IMR-90 (cell line): ENCODE measurements at regions not wholly inside any gene's neighbourhood (a gene's known extent, or its start where the extent isn't known, plus 50 kb on each side); places are given as distances from the start of the nearest gene placed in this dataset.

ENCODE experiments used
- ATAC-seq: fragments of 200-7000 bp; cut with Tn5 transposase; 2 replicates; pipeline ENCODE4 v1.9.1; 2020; ENCODE audit warnings: low read depth, mild to moderate bottlenecking, moderate library complexity
- BruUV-seq: library from RNA; stranded (reverse); fragments of 400-500 nt; replicated peaks from 2 replicates; lab custom pipeline; 2021; lab: Mats Ljungman, UMichigan
- CTCF ChIA-PET: fragments of 300-600 bp; formaldehyde crosslinking; extraction: SDS; loops from one replicate; lab custom pipeline; 2021; ENCODE audit warnings: antibody characterized with exemption; lab: Yijun Ruan, JAX
- POLR2A ChIA-PET: fragments of 300-600 bp; sonication (Branson Sonifier 250); formaldehyde crosslinking; loops from one replicate; lab custom pipeline; 2022; ENCODE audit warnings: antibody characterized with exemption; ENCODE audit not compliant: unreplicated experiment; lab: Charles Lee
- DNase-seq: peaks from one replicate; pipeline ENCODE4 v3.0.0; 2013
- H2AFZ ChIP-seq: replicated peaks from 2 replicates; pipeline ENCODE3; 2013; ENCODE audit warnings: low read length, mild to moderate bottlenecking; ENCODE audit not compliant: poor library complexity
- H2AK5ac ChIP-seq: 2 replicates; pipeline ENCODE4 v1.6.1; 2013; ENCODE audit warnings: low read depth, low read length, inconsistent platforms
- H2AK9ac ChIP-seq: replicated peaks from 2 replicates; pipeline ENCODE3; 2013; ENCODE audit warnings: mild to moderate bottlenecking, low read depth, low read length, moderate library complexity; ENCODE audit not compliant: poor library complexity
- H2BK120ac ChIP-seq: 2 replicates; pipeline ENCODE4 v1.6.1; 2013; ENCODE audit warnings: low read depth, low read length, inconsistent platforms
- H2BK15ac ChIP-seq: 3 replicates; pipeline ENCODE4 v1.6.1; 2013; ENCODE audit warnings: low read depth, low read length, inconsistent platforms
- H2BK20ac ChIP-seq: 2 replicates; pipeline ENCODE4 v1.6.1; 2013; ENCODE audit warnings: low read depth, mild to moderate bottlenecking, inconsistent platforms, low read length, moderate library complexity
- H2BK5ac ChIP-seq: 2 replicates; pipeline ENCODE4 v1.6.1; 2013; ENCODE audit warnings: mild to moderate bottlenecking, low read depth, low read length, inconsistent platforms; ENCODE audit not compliant: poor library complexity, severe bottlenecking
- H3K14ac ChIP-seq: replicated peaks from 2 replicates; pipeline ENCODE4 v1.6.1; 2013; ENCODE audit warnings: low read depth, low read length, inconsistent platforms
- H3K18ac ChIP-seq: 2 replicates; pipeline ENCODE4 v1.6.1; 2013; ENCODE audit warnings: low read depth, low read length, control low read depth
- H3K23ac ChIP-seq: 2 replicates; pipeline ENCODE4 v1.6.1; 2013; ENCODE audit warnings: low read depth, low read length, inconsistent platforms
- H3K27ac ChIP-seq: 2 replicates; pipeline ENCODE4 v1.5.1; 2013; ENCODE audit warnings: mild to moderate bottlenecking, control low read depth, low read length; ENCODE audit not compliant: insufficient read depth
- H3K27me3 ChIP-seq: 2 replicates; pipeline ENCODE4 v1.6.1; 2013; ENCODE audit warnings: low read length; ENCODE audit not compliant: control insufficient read depth, insufficient read depth
- H3K36me3 ChIP-seq: 2 replicates; pipeline ENCODE4 v1.6.1; 2013; ENCODE audit warnings: low read length, mixed read lengths; ENCODE audit not compliant: control insufficient read depth, insufficient read depth
- H3K4ac ChIP-seq: 2 replicates; pipeline ENCODE4 v1.6.1; 2013; ENCODE audit warnings: low read depth, low read length, inconsistent platforms
- H3K4me1 ChIP-seq: 2 replicates; pipeline ENCODE4 v1.6.1; 2013; ENCODE audit warnings: low read length, mixed read lengths; ENCODE audit not compliant: control insufficient read depth, insufficient read depth
- H3K4me2 ChIP-seq: 2 replicates; pipeline ENCODE4 v1.6.1; 2013; ENCODE audit warnings: low read depth, mild to moderate bottlenecking, control low read depth, low read length, moderate library complexity
- H3K4me3 ChIP-seq: 2 replicates; pipeline ENCODE4 v1.5.1; 2013; ENCODE audit warnings: low read depth, mild to moderate bottlenecking, control low read depth, low read length, moderate library complexity; ENCODE audit not compliant: insufficient read depth
- H3K56ac ChIP-seq: 2 replicates; pipeline ENCODE4 v1.6.1; 2013; ENCODE audit warnings: low read length, inconsistent platforms; ENCODE audit not compliant: insufficient read depth; ENCODE audit errors: extremely low read depth
- H3K79me1 ChIP-seq, 2 experiments: 2 replicates each; pipeline ENCODE4 v1.6.1; 2013; ENCODE audit warnings: low read length in 2 of 2, inconsistent platforms in 1 of 2, low read depth in 1 of 2
- H3K9ac ChIP-seq: 2 replicates; pipeline ENCODE4 v1.6.1; 2013; ENCODE audit warnings: low read depth, low read length, control low read depth
- H3K9me1 ChIP-seq: 2 replicates; pipeline ENCODE4 v1.6.1; 2013; ENCODE audit warnings: low read length, inconsistent platforms; ENCODE audit not compliant: insufficient read depth
- H3K9me3 ChIP-seq: 2 replicates; pipeline ENCODE4 v1.6.1; 2013; ENCODE audit warnings: low read length; ENCODE audit not compliant: control insufficient read depth, insufficient read depth
- H4K20me1 ChIP-seq: 2 replicates; pipeline ENCODE4 v1.6.1; 2013; ENCODE audit warnings: low read length, inconsistent platforms; ENCODE audit not compliant: insufficient read depth
- H4K5ac ChIP-seq: 2 replicates; pipeline ENCODE4 v1.6.1; 2013; ENCODE audit warnings: mild to moderate bottlenecking, low read depth, low read length, control low read depth
- H4K8ac ChIP-seq, 2 experiments: 2 replicates each; pipeline ENCODE4 v1.6.1; 2013; ENCODE audit warnings: low read depth in 2 of 2, low read length in 2 of 2, control low read depth in 1 of 2, inconsistent platforms in 1 of 2
- H4K91ac ChIP-seq: 2 replicates; pipeline ENCODE4 v1.6.1; 2013; ENCODE audit warnings: low read depth, low read length, inconsistent platforms; ENCODE audit not compliant: insufficient read depth
- BHLHE40 ChIP-seq: fragments of 150-350 bp; IDR thresholded peaks from 2 replicates; pipeline ENCODE4 v1.6.1; 2016; ENCODE audit warnings: mild to moderate bottlenecking, low read depth, low read length
- CEBPB ChIP-seq: IDR thresholded peaks from 2 replicates; pipeline ENCODE4 v1.6.1; 2012; ENCODE audit warnings: low read depth, low read length, improper control_type of control experiment
- CHD1 ChIP-seq: IDR thresholded peaks from 2 replicates; pipeline ENCODE4 v1.6.1; 2012; ENCODE audit warnings: low read depth, low read length, improper control_type of control experiment
- FOS ChIP-seq: fragments of 150-350 bp; IDR thresholded peaks from 2 replicates; pipeline ENCODE4 v1.6.1; 2016; ENCODE audit warnings: low read depth, low read length
- MAFK ChIP-seq: IDR thresholded peaks from 2 replicates; pipeline ENCODE4 v1.6.1; 2012; ENCODE audit warnings: low read depth, low read length, improper control_type of control experiment
- MAZ ChIP-seq: IDR thresholded peaks from 2 replicates; pipeline ENCODE4 v1.6.1; 2012; ENCODE audit warnings: low read depth, mild to moderate bottlenecking, low read length, improper control_type of control experiment, moderate library complexity, borderline replicate concordance
- MXI1 ChIP-seq: IDR thresholded peaks from 2 replicates; pipeline ENCODE4 v1.6.1; 2012; ENCODE audit warnings: low read depth, mild to moderate bottlenecking, low read length, moderate library complexity, borderline replicate concordance
- NFE2L2 ChIP-seq: fragments of 150-350 bp; IDR thresholded peaks from 2 replicates; pipeline ENCODE4 v1.6.1; 2016; ENCODE audit warnings: low read depth, mild to moderate bottlenecking, low read length
- RAD21 ChIP-seq: IDR thresholded peaks from 2 replicates; pipeline ENCODE4 v1.6.1; 2012; ENCODE audit warnings: low read length, improper control_type of control experiment
- RCOR1 ChIP-seq: IDR thresholded peaks from 2 replicates; pipeline ENCODE4 v1.6.1; 2012; ENCODE audit warnings: mild to moderate bottlenecking, low read length, improper control_type of control experiment; ENCODE audit not compliant: insufficient replicate concordance
- SMC3 ChIP-seq: fragments of 150-350 bp; IDR thresholded peaks from 2 replicates; pipeline ENCODE4 v1.6.1; 2016; ENCODE audit warnings: low read depth, mild to moderate bottlenecking, antibody characterized with exemption, low read length, moderate library complexity
- dilution Hi-C: fragments of 300-500 bp; cut with HindIII; formaldehyde crosslinking; loops from one replicate; pipeline ENCODE4 v1.14.3; 2018; ENCODE audit warnings: low sequenced_read_pairs; ENCODE audit not compliant: unreplicated experiment
- in situ Hi-C: fragments of 300-500 bp; cut with MboI; formaldehyde crosslinking; loops from 3 replicates; pipeline ENCODE4 v1.14.3; 2019; ENCODE audit warnings: low sequenced_read_pairs, inconsistent platforms, mixed read lengths
- intact Hi-C: fragments of 100-400 bp; cut with micrococcal nuclease; formaldehyde crosslinking; loops from 2 replicates; pipeline ENCODE4 v1.10.0; 2022
- TF ChIP-seq, protein P1 (sequence below): conservative IDR thresholded peaks from 2 replicates; pipeline ENCODE4 v1.5.1; 2012; ENCODE audit warnings: mild to moderate bottlenecking, low read depth, low read length, improper control_type of control experiment
- TF ChIP-seq, protein P2 (sequence below): fragments of 150-350 bp; IDR thresholded peaks from 2 replicates; pipeline ENCODE4 v1.6.1; 2017; ENCODE audit warnings: mild to moderate bottlenecking, antibody characterized with exemption, low read length, low read depth
- TF ChIP-seq, protein P3 (sequence below): fragments of 150-350 bp; IDR thresholded peaks from 2 replicates; pipeline ENCODE4 v1.6.1; 2016; ENCODE audit warnings: low read depth, mild to moderate bottlenecking, low read length, moderate library complexity, borderline replicate concordance

DNA sequence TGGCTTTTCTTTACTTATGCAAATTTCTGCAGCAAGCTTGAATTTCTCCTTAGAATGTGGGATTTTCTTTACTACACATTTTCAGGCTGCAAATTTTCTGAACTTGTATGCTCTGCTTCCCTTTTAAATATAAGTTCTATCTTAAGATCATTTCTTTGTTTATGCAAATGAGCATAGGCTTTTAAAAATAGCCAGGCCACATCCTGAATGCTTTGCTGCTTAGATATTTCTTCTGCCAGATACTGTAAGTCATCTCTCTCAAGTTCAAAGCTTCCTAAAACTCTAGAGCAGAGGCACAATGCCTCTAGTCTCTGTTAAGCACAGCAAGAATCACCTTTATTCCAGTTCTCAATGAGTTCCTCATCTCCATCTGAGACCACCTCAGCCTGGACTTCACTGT lies 685.9 kb upstream of the LRRC4C start:
- Histone ChIP-seq H2AK9ac (no peak overlapping the region), H4K5ac (no peak overlapping the region), H3K14ac (no peak overlapping the region), H3K4me3 (no peak overlapping the region), H3K9me3 (peaks cover 9% of the 10 kb centered on the region; the same call in 1 of the 2 replicates), H3K4ac (no peak overlapping the region), H2BK5ac (no peak overlapping the region), H4K20me1 (no peaks in the 10 kb centered on the region), H3K23ac (no peak overlapping the region), H3K18ac (no peak overlapping the region), H3K27ac (no peak overlapping the region), H4K91ac (no peak overlapping the region), H3K27me3 (no peaks in the 10 kb centered on the region), H2BK120ac (no peak overlapping the region), H3K4me2 (no peak overlapping the region), H3K4me1 (no peaks in the 10 kb centered on the region), H2AFZ (no peak overlapping the region), H3K36me3 (no peaks in the 10 kb centered on the region), H3K9ac (no peak overlapping the region), H2BK20ac (no peak overlapping the region), H2BK15ac (no peak overlapping the region), H3K79me1 (no peaks in the 10 kb centered on the region), H2AK5ac (no peak overlapping the region), H3K9me1 (no peaks in the 10 kb centered on the region), H3K56ac (no peak overlapping the region), H4K8ac (no peak overlapping the region)
- intact Hi-C loops (no loop called here), dilution Hi-C loops (no loop called here), in situ Hi-C loops (no loop called here)
- DNase-seq (no peak), ATAC-seq (no peak)
- CTCF ChIA-PET: no interaction called here
- BruUV-seq: no TSS peak
- TF ChIP-seq NFE2L2 (no peak), SMC3 (no peak), BHLHE40 (no peak), RCOR1 (no peak), CEBPB (no peak), FOS (no peak), MAFK (no peak), RAD21 (no peak), CHD1 (no peak), MAZ (no peak), MXI1 (no peak)
- TF ChIP-seq, protein P1, sequence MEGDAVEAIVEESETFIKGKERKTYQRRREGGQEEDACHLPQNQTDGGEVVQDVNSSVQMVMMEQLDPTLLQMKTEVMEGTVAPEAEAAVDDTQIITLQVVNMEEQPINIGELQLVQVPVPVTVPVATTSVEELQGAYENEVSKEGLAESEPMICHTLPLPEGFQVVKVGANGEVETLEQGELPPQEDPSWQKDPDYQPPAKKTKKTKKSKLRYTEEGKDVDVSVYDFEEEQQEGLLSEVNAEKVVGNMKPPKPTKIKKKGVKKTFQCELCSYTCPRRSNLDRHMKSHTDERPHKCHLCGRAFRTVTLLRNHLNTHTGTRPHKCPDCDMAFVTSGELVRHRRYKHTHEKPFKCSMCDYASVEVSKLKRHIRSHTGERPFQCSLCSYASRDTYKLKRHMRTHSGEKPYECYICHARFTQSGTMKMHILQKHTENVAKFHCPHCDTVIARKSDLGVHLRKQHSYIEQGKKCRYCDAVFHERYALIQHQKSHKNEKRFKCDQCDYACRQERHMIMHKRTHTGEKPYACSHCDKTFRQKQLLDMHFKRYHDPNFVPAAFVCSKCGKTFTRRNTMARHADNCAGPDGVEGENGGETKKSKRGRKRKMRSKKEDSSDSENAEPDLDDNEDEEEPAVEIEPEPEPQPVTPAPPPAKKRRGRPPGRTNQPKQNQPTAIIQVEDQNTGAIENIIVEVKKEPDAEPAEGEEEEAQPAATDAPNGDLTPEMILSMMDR: no peak
- TF ChIP-seq, protein P2, sequence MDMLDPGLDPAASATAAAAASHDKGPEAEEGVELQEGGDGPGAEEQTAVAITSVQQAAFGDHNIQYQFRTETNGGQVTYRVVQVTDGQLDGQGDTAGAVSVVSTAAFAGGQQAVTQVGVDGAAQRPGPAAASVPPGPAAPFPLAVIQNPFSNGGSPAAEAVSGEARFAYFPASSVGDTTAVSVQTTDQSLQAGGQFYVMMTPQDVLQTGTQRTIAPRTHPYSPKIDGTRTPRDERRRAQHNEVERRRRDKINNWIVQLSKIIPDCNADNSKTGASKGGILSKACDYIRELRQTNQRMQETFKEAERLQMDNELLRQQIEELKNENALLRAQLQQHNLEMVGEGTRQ: no peak
- TF ChIP-seq, protein P3, sequence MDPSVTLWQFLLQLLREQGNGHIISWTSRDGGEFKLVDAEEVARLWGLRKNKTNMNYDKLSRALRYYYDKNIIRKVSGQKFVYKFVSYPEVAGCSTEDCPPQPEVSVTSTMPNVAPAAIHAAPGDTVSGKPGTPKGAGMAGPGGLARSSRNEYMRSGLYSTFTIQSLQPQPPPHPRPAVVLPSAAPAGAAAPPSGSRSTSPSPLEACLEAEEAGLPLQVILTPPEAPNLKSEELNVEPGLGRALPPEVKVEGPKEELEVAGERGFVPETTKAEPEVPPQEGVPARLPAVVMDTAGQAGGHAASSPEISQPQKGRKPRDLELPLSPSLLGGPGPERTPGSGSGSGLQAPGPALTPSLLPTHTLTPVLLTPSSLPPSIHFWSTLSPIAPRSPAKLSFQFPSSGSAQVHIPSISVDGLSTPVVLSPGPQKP: no peak
- POLR2A ChIA-PET: no interaction called here
